ENCODE measurements at regions not wholly inside any gene's neighbourhood (a gene's known extent, or its start where the extent isn't known, plus 50 kb on each side); places are given as distances from the start of the nearest gene placed in this dataset.

GRCh38 chr10:10489805-10490571, 527.7 kb upstream of the CELF2 start:
- intact Hi-C loops (cut with DNase I) = no loop called here
- DNase-seq (no peak), FAIRE-seq (no peak), ATAC-seq (no peak)
- no peaks in the 10 kb centered on the region for H3K36me3 ChIP-seq
- H3K27ac ChIP-seq = no peak overlapping the region
- no peaks in the 10 kb centered on the region for H3K4me1 ChIP-seq
- H3K4me3 ChIP-seq = no peak overlapping the region
- WGBS, 2 donors = 63 to 80% methylated on average over 1 of the region's 1 CpG
- peaks cover 0 to 8% (median 0%) of the 10 kb centered on the region in 4 donors for H3K27me3 ChIP-seq
- H3K9me3 ChIP-seq = no peaks in the 10 kb centered on the region
- TF ChIP-seq CTCF (IDR thresholded peaks at IDR 0.05) = no peak

- ATAC-seq (no peak), DNase-seq (no peak), FAIRE-seq (no peak)
- H3K9me3 ChIP-seq = no peaks in the 10 kb centered on the region
- 0 to 59% methylated on average over 1 of the region's 1 CpG for WGBS, 2 donors
- TF ChIP-seq CTCF (IDR thresholded peaks at IDR 0.05) = no peak
- H3K36me3 ChIP-seq = no peaks in the 10 kb centered on the region
- intact Hi-C loops (cut with DNase I) = no loop called here
- H3K27me3 ChIP-seq = peaks cover 0 to 8% (median 0%) of the 10 kb centered on the region in 4 donors
- no peak overlapping the region for H3K4me3 ChIP-seq
- no peak overlapping the region for H3K27ac ChIP-seq
- no peaks in the 10 kb centered on the region for H3K4me1 ChIP-seq
Observed at GRCh38 chr10:10490581-10490980, 527.1 kb upstream of the CELF2 start.

- ATAC-seq (no peak), DNase-seq (no peak), FAIRE-seq (no peak)
- Histone ChIP-seq H3K9me3 (no peaks in the 10 kb centered on the region), H3K4me1 (no peaks in the 10 kb centered on the region), H3K27ac (no peak overlapping the region), H3K4me3 (no peak overlapping the region), H3K27me3 (peaks cover 0 to 6% (median 0%) of the 10 kb centered on the region in 4 donors), H3K36me3 (no peaks in the 10 kb centered on the region)
- intact Hi-C loops (cut with DNase I) = no loop called here
- 41% methylated on average over 3 of the region's 3 CpGs for WGBS, 2 donors
- no peak for TF ChIP-seq CTCF (IDR thresholded peaks at IDR 0.05)
Observed at GRCh38 chr10:10492420-10492819, 525.3 kb upstream of the CELF2 start.

- ATAC-seq = no peak
- Histone ChIP-seq H3K4me3 (no peak overlapping the region), H3K36me3 (no peaks in the 10 kb centered on the region), H3K9me3 (no peaks in the 10 kb centered on the region), H3K4me1 (no peaks in the 10 kb centered on the region), H3K27ac (no peak overlapping the region), H3K27me3 (no peaks in the 10 kb centered on the region)
- no peak for TF ChIP-seq CTCF (IDR thresholded peaks at IDR 0.05)
- FAIRE-seq = no peak
- WGBS, 2 donors = 48 to 63% methylated on average over 4 of the region's 4 CpGs
- intact Hi-C loops (cut with DNase I) = no loop called here
- no peak for DNase-seq
Observed at GRCh38 chr10:10493833-10494232, 523.8 kb upstream of the CELF2 start.

- no peak for DNase-seq
Observed at GRCh38 chr10:10497245-10497644, 520.4 kb upstream of the CELF2 start.

More at GRCh38 chr10:10497245-10497644, 520.4 kb upstream of the CELF2 start:
- H3K4me1 ChIP-seq = no peaks in the 10 kb centered on the region
- no peaks in the 10 kb centered on the region for H3K27me3 ChIP-seq
- no peaks in the 10 kb centered on the region for H3K9me3 ChIP-seq
- ATAC-seq (no peak), FAIRE-seq (no peak)
- H3K27ac ChIP-seq = no peak overlapping the region
- H3K36me3 ChIP-seq = no peaks in the 10 kb centered on the region
- no peak overlapping the region for H3K4me3 ChIP-seq
- WGBS, 2 donors = 76 to 94% methylated on average over 3 of the region's 3 CpGs
- TF ChIP-seq CTCF (IDR thresholded peaks at IDR 0.05) = no peak
- intact Hi-C loops (cut with DNase I) = no loop called here
